ENCODE measurements at regions not wholly inside any gene's neighbourhood (a gene's known extent, or its start where the extent isn't known, plus 50 kb on each side); places are given as distances from the start of the nearest gene placed in this dataset.

GRCh38 chr2:180730976-180731375 is 249.4 kb upstream of the UBE2E3 start:
- no peak overlapping the region for H3K4me3 ChIP-seq (ENCODE audit: low read length)
- no peak for DNase-seq (ENCODE audit: low read depth)
- no peak for TF ChIP-seq CTCF (conservative IDR thresholded peaks at IDR 0.05; ENCODE audit: low read depth, low read length)

GRCh38 chr2:180728928-180729559 is 251.4 kb upstream of the UBE2E3 start:
- no peak overlapping the region for H3K4me3 ChIP-seq (ENCODE audit: low read length)
- TF ChIP-seq CTCF (conservative IDR thresholded peaks at IDR 0.05; ENCODE audit: low read depth, low read length): no peak
- peak; percentile 84 for DNase-seq (ENCODE audit: low read depth)

- H3K4me3 ChIP-seq (ENCODE audit: low read length): no peak overlapping the region
- no peak for TF ChIP-seq CTCF (conservative IDR thresholded peaks at IDR 0.05; ENCODE audit: low read depth, low read length)
- no peak for DNase-seq (ENCODE audit: low read depth)
Observed at GRCh38 chr2:180723712-180724111, 256.7 kb upstream of the UBE2E3 start.

- H3K4me3 ChIP-seq (ENCODE audit: low read length): no peak overlapping the region
- no peak for DNase-seq (ENCODE audit: low read depth)
- no peak for TF ChIP-seq CTCF (conservative IDR thresholded peaks at IDR 0.05; ENCODE audit: low read depth, low read length)
Observed at GRCh38 chr2:180722551-180723239, 257.7 kb upstream of the UBE2E3 start.

- TF ChIP-seq CTCF (conservative IDR thresholded peaks at IDR 0.05; ENCODE audit: low read depth, low read length): no peak
- no peak for DNase-seq (ENCODE audit: low read depth)
Observed at GRCh38 chr2:180720829-180721228, 259.6 kb upstream of the UBE2E3 start.

GRCh38 chr2:180717588-180717987 is 262.8 kb upstream of the UBE2E3 start:
- TF ChIP-seq CTCF (conservative IDR thresholded peaks at IDR 0.05; ENCODE audit: low read depth, low read length): no peak
- no peak for DNase-seq (ENCODE audit: low read depth)
- no peak overlapping the region for H3K4me3 ChIP-seq (ENCODE audit: low read length)

More at GRCh38 chr2:180720829-180721228, 259.6 kb upstream of the UBE2E3 start:
- no peak overlapping the region for H3K4me3 ChIP-seq (ENCODE audit: low read length)

Data from retinal pigment epithelial cell (primary cell).